T47D (cell line): ENCODE measurements at regions not wholly inside any gene's neighbourhood (a gene's known extent, or its start where the extent isn't known, plus 50 kb on each side); places are given as distances from the start of the nearest gene placed in this dataset.

ENCODE experiments used
- DNase-seq, 2 experiments: peaks; one replicate each; pipeline versions ENCODE4 v3.0.0 to v3.0.0-alpha.2; 2011 to 2012; ENCODE audit warnings: low read depth in 1 of 2, low spot score in 1 of 2
- JUND ChIP-seq: IDR thresholded peaks from 2 replicates; pipeline ENCODE4 v1.6.1; 2012; ENCODE audit warnings: low read depth
- in situ Hi-C: cut with HindIII; loops from 2 replicates; pipeline ENCODE4 v1.10.0; 2016; ENCODE audit warnings: low sequenced_read_pairs, low pct_unique_long_range_greater_than_20kb

- no peak for TF ChIP-seq JUND
- no peak for DNase-seq
- in situ Hi-C loops: no loop called here
These were observed 249.5 kb downstream of the RPS24 start for GRCh38 chr10:78283069-78283682.

GRCh38 chr10:78284381-78284780 is 250.7 kb downstream of the RPS24 start:
- DNase-seq: no peak
- TF ChIP-seq JUND: no peak
- in situ Hi-C loops: no loop called here

DNA sequence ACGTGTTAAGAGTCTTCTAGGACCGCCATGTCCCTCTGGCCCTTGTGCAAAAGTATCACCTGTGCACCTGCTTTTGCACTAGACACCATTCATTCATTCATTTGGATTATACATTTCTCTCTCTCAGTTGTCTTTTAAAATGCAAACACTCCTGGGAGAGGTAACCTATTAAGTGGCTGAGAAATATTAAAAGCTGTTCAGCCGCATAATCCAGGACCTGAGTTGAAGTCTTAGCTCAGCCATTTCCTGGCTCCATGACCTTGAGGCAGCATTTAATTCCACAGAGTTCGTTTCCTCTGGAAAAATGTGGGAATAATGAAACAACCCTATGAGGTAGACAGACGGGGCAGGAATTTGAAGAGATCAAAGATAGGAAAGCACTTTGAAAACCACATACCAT is 251.6 kb downstream of the RPS24 start:
- in situ Hi-C loops: no loop called here

GRCh38 chr10:78286186-78286585 is 252.5 kb downstream of the RPS24 start:
- no peak for TF ChIP-seq JUND
- in situ Hi-C loops: no loop called here
- no peak for DNase-seq

More for the DNA sequence above, 251.6 kb downstream of the RPS24 start:
- TF ChIP-seq JUND: no peak
- no peak for DNase-seq

DNA sequence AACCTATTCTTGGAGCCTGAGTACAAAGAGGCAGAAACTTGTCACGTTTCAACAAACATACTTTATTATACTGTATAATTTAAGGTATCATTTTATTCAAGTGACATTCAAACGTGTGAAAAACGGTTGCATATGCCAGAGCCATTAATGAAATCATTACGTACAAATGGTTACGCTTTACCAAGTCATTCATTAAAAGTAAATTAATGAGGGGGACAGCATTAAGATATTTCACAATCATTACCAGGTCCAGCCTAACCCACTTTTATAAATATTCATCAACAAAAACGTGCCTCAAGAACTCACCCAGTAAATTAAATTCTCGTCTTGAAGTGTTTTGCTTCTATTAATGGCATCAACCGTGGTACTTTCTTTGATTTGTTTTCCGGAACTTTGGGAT is 253.0 kb downstream of the RPS24 start:
- no peak for DNase-seq
- TF ChIP-seq JUND: no peak
- in situ Hi-C loops: no loop called here

GRCh38 chr10:78287618-78288017 is 254.0 kb downstream of the RPS24 start:
- in situ Hi-C loops: no loop called here
- DNase-seq: no peak
- TF ChIP-seq JUND: no peak

- in situ Hi-C loops: no loop called here
- no peak for DNase-seq
- no peak for TF ChIP-seq JUND
These were observed 255.0 kb downstream of the RPS24 start for GRCh38 chr10:78288663-78289062.

GRCh38 chr10:78290131-78290750 is 256.6 kb downstream of the RPS24 start:
- in situ Hi-C loops: no loop called here
- TF ChIP-seq JUND: no peak
- no peak for DNase-seq

- in situ Hi-C loops: no loop called here
- no peak for DNase-seq
- TF ChIP-seq JUND: no peak
These were observed 258.1 kb downstream of the RPS24 start for GRCh38 chr10:78291722-78292121.

DNA sequence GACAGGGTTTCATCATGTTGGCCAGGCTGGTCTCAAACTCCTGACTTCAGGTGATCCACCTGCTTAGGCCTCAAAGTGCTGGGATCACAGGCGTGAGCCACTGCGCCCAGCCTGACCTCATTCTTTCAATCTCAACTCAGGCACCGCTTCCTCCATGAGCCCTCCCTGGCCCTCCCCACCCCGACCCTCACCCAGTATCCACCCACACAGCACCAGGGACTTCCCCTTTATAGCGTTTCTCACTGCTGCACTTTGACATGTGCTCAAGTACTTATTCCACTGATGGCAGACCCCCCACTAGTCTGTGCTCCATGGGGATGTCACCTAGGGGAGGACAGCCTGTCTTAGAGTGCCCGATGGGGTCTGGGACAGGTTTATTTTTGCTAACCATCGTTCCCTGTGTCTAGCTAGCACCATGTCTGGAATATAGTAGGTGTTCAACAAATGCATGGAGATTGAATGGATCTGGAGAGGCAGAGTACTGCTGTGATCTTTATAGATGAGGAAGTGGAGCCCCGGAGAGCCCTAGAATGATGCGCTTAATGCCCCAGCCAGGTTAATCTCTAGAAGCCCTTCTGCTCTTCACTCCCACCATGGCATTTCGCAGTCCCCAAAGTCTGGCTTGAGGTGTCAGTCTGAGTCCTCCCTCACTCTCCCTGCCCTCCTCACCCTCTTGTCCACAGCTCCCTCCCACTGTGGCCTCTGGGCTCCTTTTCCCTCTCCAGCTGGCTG is 258.8 kb downstream of the RPS24 start:
- in situ Hi-C loops: no loop called here
- DNase-seq: no peak
- no peak for TF ChIP-seq JUND

DNA sequence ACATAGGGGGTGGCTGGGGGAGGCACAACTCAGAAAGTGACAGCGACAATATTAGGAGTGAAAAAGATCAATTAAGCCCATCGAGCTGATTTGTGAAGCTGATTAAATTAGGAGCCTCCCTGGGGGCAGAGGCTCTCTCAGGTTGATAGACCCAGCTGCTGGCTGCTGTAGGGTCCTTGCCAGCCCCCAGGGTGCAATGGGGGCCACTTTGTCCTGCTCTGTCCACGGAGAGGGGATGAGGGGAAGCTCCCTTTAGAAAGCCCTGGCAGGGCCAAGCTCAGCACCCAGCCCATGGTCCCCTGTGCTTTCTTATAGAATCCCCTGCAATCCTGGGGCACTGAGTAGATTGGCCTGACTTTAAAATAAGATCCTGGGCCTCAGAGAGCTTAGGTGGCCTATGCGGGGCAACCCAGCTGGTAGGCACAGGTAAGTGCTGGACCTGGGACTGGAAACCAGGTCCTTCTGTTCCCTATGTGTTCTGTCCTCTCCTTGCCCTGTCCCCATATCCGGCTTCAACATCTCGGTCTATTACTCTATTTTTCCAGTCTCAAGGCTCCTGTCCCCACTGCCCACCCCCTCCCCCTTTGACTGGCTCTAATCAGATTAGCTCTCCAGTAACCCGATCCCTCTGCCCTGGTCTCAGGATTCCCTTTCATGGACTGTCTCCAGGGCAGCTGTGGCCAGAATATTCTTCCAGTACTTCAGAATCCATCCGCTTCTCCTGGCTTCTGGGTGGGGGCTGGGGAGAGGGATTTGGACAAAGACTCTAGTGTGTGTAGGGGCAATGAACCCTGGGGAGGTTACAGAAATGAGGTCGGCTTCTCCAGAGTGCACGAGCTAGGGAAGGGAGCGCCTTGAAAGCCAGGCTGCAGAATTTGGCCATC is 259.6 kb downstream of the RPS24 start:
- no peak for DNase-seq
- in situ Hi-C loops: no loop called here
- TF ChIP-seq JUND: no peak

- no peak for DNase-seq
- in situ Hi-C loops: no loop called here
- TF ChIP-seq JUND: no peak
These were observed 261.6 kb downstream of the RPS24 start for GRCh38 chr10:78295242-78295641.

- in situ Hi-C loops: no loop called here
- no peak for TF ChIP-seq JUND
- DNase-seq: no peak
These were observed 263.1 kb downstream of the RPS24 start for GRCh38 chr10:78296785-78297184.
